ENCODE measurements at regions not wholly inside any gene's neighbourhood (a gene's known extent, or its start where the extent isn't known, plus 50 kb on each side); places are given as distances from the start of the nearest gene placed in this dataset.

DNA sequence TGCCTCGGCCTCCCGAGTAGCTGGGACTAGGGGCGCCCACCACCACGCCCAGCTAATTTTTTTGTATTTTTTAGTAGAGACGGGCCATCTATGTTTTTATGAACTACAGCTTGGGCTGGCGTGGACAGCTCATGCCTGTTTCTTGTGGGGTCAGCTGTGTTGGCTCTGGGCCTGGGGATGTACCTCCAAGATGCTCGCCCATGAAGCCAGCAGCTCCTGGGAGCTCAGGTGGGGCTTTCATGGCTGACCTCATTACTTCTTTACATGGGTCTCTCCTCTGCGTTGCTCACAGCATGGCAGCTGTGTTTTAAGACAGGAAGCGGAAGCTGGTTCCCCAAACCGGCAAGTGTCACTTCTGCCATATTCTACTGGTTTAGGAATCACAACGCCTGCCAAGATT, 203.1 kb downstream of the SOX11 start:
- DNase-seq (ENCODE audit: low spot score) (no peak), ATAC-seq (no peak), FAIRE-seq (no peak)
- no peak overlapping the region for H3K4me2 ChIP-seq (ENCODE audit: low read depth, low read length)
- no peaks in the 10 kb centered on the region for H3K4me1 ChIP-seq (ENCODE audit: insufficient read depth, low read length)
- no TSS peak for BruUV-seq (replicated peaks)
- H3K4me3 ChIP-seq (replicated peaks in 1 of 3; ENCODE audit: insufficient read depth in 1 of 3, low read depth in 2 of 3, low read length in 3 of 3) = no peak overlapping the region
- no peak overlapping the region for H3K9ac ChIP-seq (ENCODE audit: insufficient read depth, low read depth, low read length)
- no peaks in the 10 kb centered on the region for H3K27me3 ChIP-seq (ENCODE audit: control insufficient read depth in 1 of 2, insufficient read depth in 2 of 2, low read length in 2 of 2)
- ChIA-PET CTCF (ENCODE audit: low intra/inter-chr PET ratio, low total read pairs) (no interaction called here), POLR2A (no interaction called here)
- TF ChIP-seq ZNF3 (CRISPR knock-in tag; IDR thresholded peaks at IDR 0.05) = no peak
- TF ChIP-seq, protein P1, sequence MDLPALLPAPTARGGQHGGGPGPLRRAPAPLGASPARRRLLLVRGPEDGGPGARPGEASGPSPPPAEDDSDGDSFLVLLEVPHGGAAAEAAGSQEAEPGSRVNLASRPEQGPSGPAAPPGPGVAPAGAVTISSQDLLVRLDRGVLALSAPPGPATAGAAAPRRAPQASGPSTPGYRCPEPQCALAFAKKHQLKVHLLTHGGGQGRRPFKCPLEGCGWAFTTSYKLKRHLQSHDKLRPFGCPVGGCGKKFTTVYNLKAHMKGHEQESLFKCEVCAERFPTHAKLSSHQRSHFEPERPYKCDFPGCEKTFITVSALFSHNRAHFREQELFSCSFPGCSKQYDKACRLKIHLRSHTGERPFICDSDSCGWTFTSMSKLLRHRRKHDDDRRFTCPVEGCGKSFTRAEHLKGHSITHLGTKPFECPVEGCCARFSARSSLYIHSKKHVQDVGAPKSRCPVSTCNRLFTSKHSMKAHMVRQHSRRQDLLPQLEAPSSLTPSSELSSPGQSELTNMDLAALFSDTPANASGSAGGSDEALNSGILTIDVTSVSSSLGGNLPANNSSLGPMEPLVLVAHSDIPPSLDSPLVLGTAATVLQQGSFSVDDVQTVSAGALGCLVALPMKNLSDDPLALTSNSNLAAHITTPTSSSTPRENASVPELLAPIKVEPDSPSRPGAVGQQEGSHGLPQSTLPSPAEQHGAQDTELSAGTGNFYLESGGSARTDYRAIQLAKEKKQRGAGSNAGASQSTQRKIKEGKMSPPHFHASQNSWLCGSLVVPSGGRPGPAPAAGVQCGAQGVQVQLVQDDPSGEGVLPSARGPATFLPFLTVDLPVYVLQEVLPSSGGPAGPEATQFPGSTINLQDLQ (CRISPR knock-in tag; IDR thresholded peaks at IDR 0.05) = no peak
- TF ChIP-seq, protein P2, sequence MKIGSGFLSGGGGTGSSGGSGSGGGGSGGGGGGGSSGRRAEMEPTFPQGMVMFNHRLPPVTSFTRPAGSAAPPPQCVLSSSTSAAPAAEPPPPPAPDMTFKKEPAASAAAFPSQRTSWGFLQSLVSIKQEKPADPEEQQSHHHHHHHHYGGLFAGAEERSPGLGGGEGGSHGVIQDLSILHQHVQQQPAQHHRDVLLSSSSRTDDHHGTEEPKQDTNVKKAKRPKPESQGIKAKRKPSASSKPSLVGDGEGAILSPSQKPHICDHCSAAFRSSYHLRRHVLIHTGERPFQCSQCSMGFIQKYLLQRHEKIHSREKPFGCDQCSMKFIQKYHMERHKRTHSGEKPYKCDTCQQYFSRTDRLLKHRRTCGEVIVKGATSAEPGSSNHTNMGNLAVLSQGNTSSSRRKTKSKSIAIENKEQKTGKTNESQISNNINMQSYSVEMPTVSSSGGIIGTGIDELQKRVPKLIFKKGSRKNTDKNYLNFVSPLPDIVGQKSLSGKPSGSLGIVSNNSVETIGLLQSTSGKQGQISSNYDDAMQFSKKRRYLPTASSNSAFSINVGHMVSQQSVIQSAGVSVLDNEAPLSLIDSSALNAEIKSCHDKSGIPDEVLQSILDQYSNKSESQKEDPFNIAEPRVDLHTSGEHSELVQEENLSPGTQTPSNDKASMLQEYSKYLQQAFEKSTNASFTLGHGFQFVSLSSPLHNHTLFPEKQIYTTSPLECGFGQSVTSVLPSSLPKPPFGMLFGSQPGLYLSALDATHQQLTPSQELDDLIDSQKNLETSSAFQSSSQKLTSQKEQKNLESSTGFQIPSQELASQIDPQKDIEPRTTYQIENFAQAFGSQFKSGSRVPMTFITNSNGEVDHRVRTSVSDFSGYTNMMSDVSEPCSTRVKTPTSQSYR (CRISPR knock-in tag; IDR thresholded peaks at IDR 0.05; ENCODE audit: borderline replicate concordance) = no peak
- TF ChIP-seq EZH2 (conservative IDR thresholded peaks at IDR 0.05; ENCODE audit: low read depth, low read length) = no peak
- TF ChIP-seq NFE2L2 (IDR thresholded peaks at IDR 0.05; ENCODE audit: low read length) = no peak
- TF ChIP-seq ZNF329 (CRISPR knock-in tag; IDR thresholded peaks at IDR 0.05; ENCODE audit: low read depth) = no peak
- TF ChIP-seq, protein P3, sequence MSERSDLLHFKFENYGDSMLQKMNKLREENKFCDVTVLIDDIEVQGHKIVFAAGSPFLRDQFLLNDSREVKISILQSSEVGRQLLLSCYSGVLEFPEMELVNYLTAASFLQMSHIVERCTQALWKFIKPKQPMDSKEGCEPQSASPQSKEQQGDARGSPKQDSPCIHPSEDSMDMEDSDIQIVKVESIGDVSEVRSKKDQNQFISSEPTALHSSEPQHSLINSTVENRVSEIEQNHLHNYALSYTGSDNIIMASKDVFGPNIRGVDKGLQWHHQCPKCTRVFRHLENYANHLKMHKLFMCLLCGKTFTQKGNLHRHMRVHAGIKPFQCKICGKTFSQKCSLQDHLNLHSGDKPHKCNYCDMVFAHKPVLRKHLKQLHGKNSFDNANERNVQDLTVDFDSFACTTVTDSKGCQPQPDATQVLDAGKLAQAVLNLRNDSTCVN (CRISPR knock-in tag; IDR thresholded peaks at IDR 0.05; ENCODE audit: borderline replicate concordance) = no peak
- no peaks in the 10 kb centered on the region for H3K79me2 ChIP-seq (ENCODE audit: insufficient read depth, low read length)
- H3K36me3 ChIP-seq (replicated peaks in 1 of 2; ENCODE audit: control insufficient read depth in 1 of 2, insufficient read depth in 2 of 2, low read length in 2 of 2) = no peaks in the 10 kb centered on the region
- no peak overlapping the region for H3K27ac ChIP-seq (ENCODE audit: extremely low read length, insufficient read depth, low read length)
- no peaks in the 10 kb centered on the region for H4K20me1 ChIP-seq (ENCODE audit: insufficient read depth, low read length)
- peaks cover 49% of the 10 kb centered on the region for H3K9me3 ChIP-seq (ENCODE audit: low read length)
- no peak overlapping the region for H2AFZ ChIP-seq (ENCODE audit: low read length)
- 30% methylated on average over 11 of the region's 11 CpGs for WGBS (ENCODE audit: low lambda C conversion rate)
- in situ Hi-C loops (cut with HindIII; ENCODE audit: extremely low pct_ligation_motif_present, low pct_unique_long_range_greater_than_20kb) (no loop called here), intact Hi-C loops (cut with micrococcal nuclease; ENCODE audit: unreplicated experiment) (no loop called here)

Measured in HepG2 (cell line).